Mesenchymal stem cell (in vitro differentiated cells and primary cell): ENCODE measurements at regions not wholly inside any gene's neighbourhood (a gene's known extent, or its start where the extent isn't known, plus 50 kb on each side); places are given as distances from the start of the nearest gene placed in this dataset.

Source experiments
- DNase-seq: peaks from one replicate; pipeline ENCODE4 v3.0.0-alpha.2; 2013
- H2AFZ ChIP-seq: one replicate; pipeline ENCODE4 v1.6.1; 2013; ENCODE audit warnings: low read depth, mild to moderate bottlenecking, control low read depth, inconsistent platforms, low read length, moderate library complexity
- H2AK5ac ChIP-seq: 2 replicates; pipeline ENCODE4 v1.6.1; 2013; ENCODE audit warnings: low read length, moderate library complexity, mild to moderate bottlenecking, inconsistent platforms; ENCODE audit not compliant: severe bottlenecking
- H2BK120ac ChIP-seq: one replicate; pipeline ENCODE4 v1.6.1; 2013; ENCODE audit warnings: low read depth, mild to moderate bottlenecking, inconsistent platforms, low read length, moderate library complexity
- H2BK12ac ChIP-seq, 2 experiments: one replicate each; pipeline ENCODE4 v1.6.1; 2013; ENCODE audit warnings: inconsistent platforms in 2 of 2, low read length in 2 of 2, mild to moderate bottlenecking in 2 of 2, moderate library complexity in 2 of 2, control low read depth in 1 of 2
- H2BK15ac ChIP-seq: one replicate; pipeline ENCODE4 v1.6.1; 2013; ENCODE audit warnings: mild to moderate bottlenecking, low read depth, inconsistent platforms; ENCODE audit not compliant: poor library complexity, severe bottlenecking
- H2BK5ac ChIP-seq: 2 replicates; pipeline ENCODE4 v1.6.1; 2013; ENCODE audit warnings: low read depth, mild to moderate bottlenecking, low read length, control low read depth, inconsistent platforms; ENCODE audit not compliant: poor library complexity, severe bottlenecking
- H3K14ac ChIP-seq, 2 experiments: one replicate each; pipeline ENCODE4 v1.6.1; 2013; ENCODE audit warnings: inconsistent platforms in 2 of 2, low read length in 2 of 2, control low read depth in 1 of 2, mild to moderate bottlenecking in 1 of 2, moderate library complexity in 1 of 2
- H3K18ac ChIP-seq, 2 experiments: one replicate each; pipeline ENCODE4 v1.6.1; 2013; ENCODE audit warnings: inconsistent platforms in 2 of 2, low read length in 2 of 2, control low read depth in 1 of 2, low read depth in 1 of 2, mild to moderate bottlenecking in 1 of 2
- H3K23ac ChIP-seq, 2 experiments: one replicate each; pipeline ENCODE4 v1.6.1; 2013; ENCODE audit warnings: inconsistent platforms in 2 of 2, low read length in 2 of 2, mild to moderate bottlenecking in 2 of 2, moderate library complexity in 2 of 2, control low read depth in 1 of 2
- H3K27ac ChIP-seq: 2 replicates; pipeline ENCODE4 v1.5.1; 2013; ENCODE audit warnings: mild to moderate bottlenecking, moderate library complexity, low read length, control low read depth, inconsistent platforms; ENCODE audit not compliant: poor library complexity, severe bottlenecking
- H3K27me3 ChIP-seq, 2 experiments: 2 replicates each; pipeline versions ENCODE4 v1.6.1 to v1.7.0; 2013; ENCODE audit warnings: low read length in 2 of 2, mild to moderate bottlenecking in 2 of 2, moderate library complexity in 2 of 2, control low read depth in 1 of 2, inconsistent platforms in 1 of 2; ENCODE audit not compliant: control insufficient read depth in 1 of 2, insufficient read depth in 1 of 2
- H3K36me3 ChIP-seq, 2 experiments: 2 replicates each; pipeline versions ENCODE4 v1.6.1 to v1.7.0; 2013; ENCODE audit warnings: low read length in 2 of 2, control low read depth in 1 of 2, inconsistent platforms in 1 of 2, low read depth in 1 of 2, mild to moderate bottlenecking in 1 of 2; ENCODE audit not compliant: insufficient read depth in 2 of 2, control insufficient read depth in 1 of 2
- H3K4ac ChIP-seq, 2 experiments: one replicate each; pipeline ENCODE4 v1.6.1; 2013; ENCODE audit warnings: inconsistent platforms in 2 of 2, low read length in 2 of 2, mild to moderate bottlenecking in 2 of 2, moderate library complexity in 2 of 2, control low read depth in 1 of 2, low read depth in 1 of 2
- H3K4me1 ChIP-seq: 2 replicates; pipeline ENCODE4 v1.6.1; 2013; ENCODE audit warnings: low read depth, low read length, control low read depth; ENCODE audit not compliant: control insufficient read depth, insufficient read depth
- H3K4me2 ChIP-seq: 2 replicates; pipeline ENCODE4 v1.6.1; 2013; ENCODE audit warnings: low read length, mild to moderate bottlenecking, inconsistent platforms; ENCODE audit not compliant: poor library complexity, severe bottlenecking
- H3K4me3 ChIP-seq, 2 experiments: 2 replicates each; pipeline versions ENCODE4 v1.5.1 to v1.7.0; 2013; ENCODE audit warnings: low read length in 2 of 2, mild to moderate bottlenecking in 2 of 2, control low read depth in 1 of 2, low read depth in 1 of 2; ENCODE audit not compliant: insufficient read depth in 1 of 2
- H3K79me1 ChIP-seq: replicated peaks from 2 replicates; pipeline ENCODE4 v1.6.1; 2013; ENCODE audit warnings: mild to moderate bottlenecking, control low read depth, low read length, inconsistent platforms; ENCODE audit not compliant: poor library complexity, severe bottlenecking
- H3K9ac ChIP-seq: 2 replicates; pipeline ENCODE4 v1.7.0; 2013; ENCODE audit warnings: mild to moderate bottlenecking, low read length, moderate library complexity
- H3K9me3 ChIP-seq: 2 replicates; pipeline ENCODE4 v1.7.0; 2013; ENCODE audit warnings: mild to moderate bottlenecking, low read length; ENCODE audit not compliant: control insufficient read depth
- H4K8ac ChIP-seq: one replicate; pipeline ENCODE4 v1.6.1; 2013; ENCODE audit warnings: inconsistent platforms, mild to moderate bottlenecking, low read length, moderate library complexity
- H4K91ac ChIP-seq: one replicate; pipeline ENCODE4 v1.6.1; 2013; ENCODE audit warnings: mild to moderate bottlenecking, low read length, inconsistent platforms
- WGBS: methylation state at CpG from one replicate; pipeline ENCODE4 v1.1.7; 2013; ENCODE audit warnings: mixed read lengths; 5-methylcytosine and 5-hydroxymethylcytosine counted together

GRCh38 chr11:29682856-29683255, 334.0 kb downstream of the KCNA4 start:
- Histone ChIP-seq H4K91ac (no peak overlapping the region), H2AK5ac (no peak overlapping the region), H2BK15ac (no peak overlapping the region), H3K9me3 (no peaks in the 10 kb centered on the region), H3K23ac (no peak overlapping the region), H3K14ac (no peak overlapping the region), H3K4me3 (no peak overlapping the region), H3K27me3 (no peaks in the 10 kb centered on the region), H3K79me1 (no peaks in the 10 kb centered on the region), H3K18ac (no peak overlapping the region), H3K9ac (no peak overlapping the region), H2BK5ac (no peak overlapping the region), H4K8ac (no peak overlapping the region), H3K27ac (no peak overlapping the region), H3K4ac (no peak overlapping the region), H3K36me3 (no peaks in the 10 kb centered on the region), H2AFZ (no peak overlapping the region), H3K4me2 (no peak overlapping the region), H2BK12ac (no peak overlapping the region), H3K4me1 (no peaks in the 10 kb centered on the region), H2BK120ac (no peak overlapping the region)
- DNase-seq = no peak
- 81% methylated on average over 2 of the region's 2 CpGs for WGBS

GRCh38 chr11:29679996-29680395, 336.8 kb downstream of the KCNA4 start:
- Histone ChIP-seq H2BK120ac (no peak overlapping the region), H3K18ac (no peak overlapping the region), H2BK12ac (no peak overlapping the region), H3K27ac (no peak overlapping the region), H3K36me3 (no peaks in the 10 kb centered on the region), H3K9ac (no peak overlapping the region), H3K27me3 (no peaks in the 10 kb centered on the region), H3K79me1 (no peaks in the 10 kb centered on the region), H4K8ac (no peak overlapping the region), H2BK5ac (no peak overlapping the region), H3K9me3 (no peaks in the 10 kb centered on the region), H2AK5ac (no peak overlapping the region), H3K4ac (no peak overlapping the region), H3K4me3 (no peak overlapping the region), H2AFZ (no peak overlapping the region), H3K23ac (no peak overlapping the region), H3K4me1 (no peaks in the 10 kb centered on the region), H2BK15ac (no peak overlapping the region), H3K4me2 (no peak overlapping the region), H4K91ac (no peak overlapping the region), H3K14ac (no peak overlapping the region)
- no peak for DNase-seq
- 76% methylated on average over 3 of the region's 3 CpGs for WGBS

- Histone ChIP-seq H2AFZ (no peak overlapping the region), H2BK15ac (no peak overlapping the region), H2BK5ac (no peak overlapping the region), H4K8ac (no peak overlapping the region), H2BK120ac (no peak overlapping the region), H3K27ac (no peak overlapping the region), H2AK5ac (no peak overlapping the region), H3K18ac (no peak overlapping the region), H3K4me3 (no peak overlapping the region), H3K4me2 (no peak overlapping the region), H3K27me3 (no peaks in the 10 kb centered on the region), H3K9me3 (peaks cover 3% of the 10 kb centered on the region), H2BK12ac (no peak overlapping the region), H3K9ac (no peak overlapping the region), H3K36me3 (no peaks in the 10 kb centered on the region), H4K91ac (no peak overlapping the region), H3K4ac (no peak overlapping the region), H3K23ac (no peak overlapping the region), H3K79me1 (no peaks in the 10 kb centered on the region), H3K4me1 (no peaks in the 10 kb centered on the region), H3K14ac (no peak overlapping the region)
- DNase-seq = no peak
These were observed 339.8 kb downstream of the KCNA4 start for GRCh38 chr11:29676993-29677392.

- Histone ChIP-seq H3K4ac (no peak overlapping the region), H2AFZ (no peak overlapping the region)
- WGBS = 68% methylated on average over 4 of the region's 5 CpGs
These were observed 347.5 kb downstream of the KCNA4 start for GRCh38 chr11:29669310-29669709.

More at GRCh38 chr11:29669310-29669709, 347.5 kb downstream of the KCNA4 start:
- no peak overlapping the region for H2BK5ac ChIP-seq
- no peak overlapping the region for H2BK15ac ChIP-seq
- H3K4me2 ChIP-seq = no peak overlapping the region
- no peaks in the 10 kb centered on the region for H3K36me3 ChIP-seq
- no peak overlapping the region for H3K23ac ChIP-seq
- no peak overlapping the region for H3K4me3 ChIP-seq
- no peaks in the 10 kb centered on the region for H3K27me3 ChIP-seq
- H2BK12ac ChIP-seq = no peak overlapping the region
- H3K4me1 ChIP-seq = no peaks in the 10 kb centered on the region
- no peak overlapping the region for H3K18ac ChIP-seq
- no peak overlapping the region for H2AK5ac ChIP-seq
- H3K14ac ChIP-seq = no peak overlapping the region
- H3K9me3 ChIP-seq = peaks cover 8% of the 10 kb centered on the region
- no peak overlapping the region for H3K27ac ChIP-seq
- no peak overlapping the region for H3K9ac ChIP-seq
- H4K91ac ChIP-seq = no peak overlapping the region
- DNase-seq = no peak
- no peaks in the 10 kb centered on the region for H3K79me1 ChIP-seq
- no peak overlapping the region for H2BK120ac ChIP-seq
- no peak overlapping the region for H4K8ac ChIP-seq
